Suprapubic skin (tissue), 3 donors: ENCODE measurements at regions not wholly inside any gene's neighbourhood (a gene's known extent, or its start where the extent isn't known, plus 50 kb on each side); places are given as distances from the start of the nearest gene placed in this dataset.

Experiments used
- CTCF ChIP-seq, 2 donors: fragments of 200-600 bp in 1 of 2; fragments of 450-650 bp in 1 of 2; sonication (generic) in 1 of 2; IDR thresholded peaks; one replicate each; pipeline ENCODE4 v1.5.1; 2016 to 2019; ENCODE audit warnings: antibody characterized with exemption in 2 of 2, mild to moderate bottlenecking in 1 of 2, moderate library complexity in 1 of 2
- POLR2AphosphoS5 ChIP-seq, 3 donors: sonication (generic); formaldehyde crosslinking; IDR thresholded peaks; one replicate each; pipeline ENCODE4 v1.6.1; 2017; ENCODE audit warnings: antibody characterized with exemption in 3 of 3

- TF ChIP-seq CTCF (IDR thresholded peaks at IDR 0.05) = no peak
- TF ChIP-seq POLR2AphosphoS5 (IDR thresholded peaks at IDR 0.05) = no peak
Measured at GRCh38 chr9:79301551-79302391, 270.0 kb upstream of the TLE4 start.
